ENCODE measurements at regions not wholly inside any gene's neighbourhood (a gene's known extent, or its start where the extent isn't known, plus 50 kb on each side); places are given as distances from the start of the nearest gene placed in this dataset.

DNA sequence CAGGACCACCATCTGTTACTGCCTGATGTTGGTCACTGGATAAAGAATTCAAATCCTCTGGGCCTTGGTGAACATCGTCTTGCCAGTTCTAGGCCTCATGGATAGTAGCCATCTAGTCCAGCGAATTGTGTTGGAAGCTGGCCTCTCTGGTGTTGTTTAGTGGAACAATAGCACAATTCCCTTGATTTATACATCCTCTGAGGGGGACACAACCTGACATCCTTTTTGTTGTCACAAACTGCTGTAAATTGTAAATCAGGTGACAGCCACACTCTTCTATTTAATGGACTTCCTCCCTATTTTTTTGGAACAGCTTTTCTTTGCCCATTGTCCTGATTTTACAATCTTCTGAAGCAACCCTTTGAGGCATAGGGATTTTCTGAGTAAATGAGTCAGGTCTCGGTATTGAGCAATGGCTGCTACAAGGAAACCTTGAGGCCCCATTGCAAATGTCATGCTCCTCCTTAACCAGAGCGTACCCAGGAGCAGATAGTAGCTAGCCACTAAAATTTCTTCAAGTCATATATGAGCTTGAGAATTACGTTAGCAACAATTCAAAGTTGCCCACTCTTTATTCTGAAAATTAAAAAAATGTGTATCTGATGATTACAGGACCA, 263.3 kb downstream of the COG6 start:
- TF ChIP-seq, protein P1, sequence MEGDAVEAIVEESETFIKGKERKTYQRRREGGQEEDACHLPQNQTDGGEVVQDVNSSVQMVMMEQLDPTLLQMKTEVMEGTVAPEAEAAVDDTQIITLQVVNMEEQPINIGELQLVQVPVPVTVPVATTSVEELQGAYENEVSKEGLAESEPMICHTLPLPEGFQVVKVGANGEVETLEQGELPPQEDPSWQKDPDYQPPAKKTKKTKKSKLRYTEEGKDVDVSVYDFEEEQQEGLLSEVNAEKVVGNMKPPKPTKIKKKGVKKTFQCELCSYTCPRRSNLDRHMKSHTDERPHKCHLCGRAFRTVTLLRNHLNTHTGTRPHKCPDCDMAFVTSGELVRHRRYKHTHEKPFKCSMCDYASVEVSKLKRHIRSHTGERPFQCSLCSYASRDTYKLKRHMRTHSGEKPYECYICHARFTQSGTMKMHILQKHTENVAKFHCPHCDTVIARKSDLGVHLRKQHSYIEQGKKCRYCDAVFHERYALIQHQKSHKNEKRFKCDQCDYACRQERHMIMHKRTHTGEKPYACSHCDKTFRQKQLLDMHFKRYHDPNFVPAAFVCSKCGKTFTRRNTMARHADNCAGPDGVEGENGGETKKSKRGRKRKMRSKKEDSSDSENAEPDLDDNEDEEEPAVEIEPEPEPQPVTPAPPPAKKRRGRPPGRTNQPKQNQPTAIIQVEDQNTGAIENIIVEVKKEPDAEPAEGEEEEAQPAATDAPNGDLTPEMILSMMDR (IDR thresholded peaks at IDR 0.05; ENCODE audit: low read depth, low read length) = no peak
- no peak for DNase-seq (ENCODE audit: extremely low read depth, low read depth)

DNA sequence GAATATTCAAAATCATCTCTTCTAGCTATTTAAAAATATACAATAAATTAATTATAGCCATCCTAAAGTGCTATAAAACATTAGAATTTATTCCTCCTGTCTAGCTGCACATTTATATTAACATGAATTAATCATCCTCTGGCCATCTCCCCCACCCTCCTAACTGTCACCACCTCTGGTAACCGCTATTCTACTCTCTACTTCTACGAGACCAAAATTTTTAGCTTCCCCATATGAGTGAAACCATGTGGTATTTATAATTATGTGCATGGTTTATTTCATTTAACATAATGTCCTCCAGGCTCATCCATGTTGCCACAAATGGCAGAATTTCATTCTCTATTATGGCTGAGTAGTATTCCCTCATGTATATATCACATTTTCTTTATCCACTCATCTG, 265.2 kb downstream of the COG6 start:
- no peak for DNase-seq (ENCODE audit: extremely low read depth, low read depth)
- TF ChIP-seq, protein P1 (IDR thresholded peaks at IDR 0.05; ENCODE audit: low read depth, low read length) = no peak

DNA sequence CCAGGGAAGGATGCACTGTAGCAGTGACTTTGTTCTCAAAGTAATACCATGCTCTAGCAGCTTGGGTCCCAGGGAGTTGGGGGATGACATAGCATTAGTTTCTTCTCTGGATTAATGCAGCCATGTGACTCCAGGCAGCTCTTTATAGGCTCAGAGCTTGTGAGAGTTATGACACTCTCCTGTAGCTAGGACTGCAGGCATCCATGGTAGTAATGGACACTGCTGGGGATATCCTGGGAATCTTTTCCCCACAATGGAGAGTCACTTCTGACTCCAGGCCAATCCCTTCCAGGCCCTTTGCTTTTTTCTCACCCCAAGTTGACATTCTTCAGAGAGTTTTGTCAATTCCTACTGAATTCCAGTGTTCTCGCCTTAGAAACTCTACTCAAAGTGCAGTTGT, 270.9 kb downstream of the COG6 start:
- no peak for DNase-seq (ENCODE audit: extremely low read depth, low read depth)
- TF ChIP-seq, protein P1 (IDR thresholded peaks at IDR 0.05; ENCODE audit: low read depth, low read length) = no peak

DNA sequence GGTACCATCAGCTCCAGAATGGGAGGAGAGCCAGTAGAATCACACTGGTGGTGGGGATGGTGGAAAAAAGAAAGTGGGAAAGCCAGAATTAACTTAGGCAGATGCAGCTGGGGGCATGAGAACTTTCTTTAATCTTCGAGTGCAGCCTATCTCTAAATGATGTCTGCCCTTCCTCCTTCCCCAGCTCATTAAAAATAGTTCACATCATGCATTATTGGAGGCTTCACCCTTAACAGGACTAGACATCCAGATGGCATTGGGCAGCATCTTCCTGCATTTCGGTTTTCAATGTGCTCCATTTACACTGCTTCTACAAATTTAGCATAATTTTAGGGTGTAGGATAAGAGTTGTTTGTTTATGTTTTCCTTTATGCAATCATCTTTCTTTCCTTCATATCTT, 272.8 kb downstream of the COG6 start:
- TF ChIP-seq, protein P1 (IDR thresholded peaks at IDR 0.05; ENCODE audit: low read depth, low read length) = no peak
- DNase-seq (ENCODE audit: extremely low read depth, low read depth) = no peak

DNA sequence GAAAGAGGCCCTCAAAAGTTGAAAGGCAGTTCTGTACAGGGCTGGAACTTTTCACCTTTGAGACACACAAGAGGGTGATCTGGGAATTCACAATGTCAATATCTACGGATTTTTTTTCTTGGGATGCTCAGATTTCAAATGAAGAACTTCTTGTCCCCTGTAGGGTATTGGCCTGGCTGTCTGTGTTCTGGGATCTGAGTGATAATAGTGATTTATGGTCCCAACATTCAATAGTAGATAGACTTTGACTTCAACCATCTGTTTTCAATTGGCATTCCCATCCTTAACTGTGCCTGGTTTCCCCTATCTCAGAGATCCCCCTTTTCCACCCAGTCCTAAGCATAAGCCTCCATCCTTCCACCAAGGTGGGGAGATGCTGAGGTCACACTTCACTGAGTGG, 274.1 kb downstream of the COG6 start:
- TF ChIP-seq, protein P1 (IDR thresholded peaks at IDR 0.05; ENCODE audit: low read depth, low read length) = no peak
- DNase-seq (ENCODE audit: extremely low read depth, low read depth) = no peak

GRCh38 chr13:39930060-39930459, 274.6 kb downstream of the COG6 start:
- TF ChIP-seq, protein P1 (IDR thresholded peaks at IDR 0.05; ENCODE audit: low read depth, low read length) = no peak
- no peak for DNase-seq (ENCODE audit: extremely low read depth, low read depth)

GRCh38 chr13:39930544-39931444, 275.3 kb downstream of the COG6 start:
- no peak for DNase-seq (ENCODE audit: extremely low read depth, low read depth)
- TF ChIP-seq, protein P1 (IDR thresholded peaks at IDR 0.05; ENCODE audit: low read depth, low read length) = no peak
